GM19351 (cell line): ENCODE measurements at regions not wholly inside any gene's neighbourhood (a gene's known extent, or its start where the extent isn't known, plus 50 kb on each side); places are given as distances from the start of the nearest gene placed in this dataset.

Experiments
- ATAC-seq: cut with Tn5 transposase; IDR thresholded peaks from one replicate; pipeline ENCODE4 v1.9.1; 2021; ENCODE audit warnings: mild to moderate bottlenecking, moderate library complexity; ENCODE audit not compliant: unreplicated experiment

DNA sequence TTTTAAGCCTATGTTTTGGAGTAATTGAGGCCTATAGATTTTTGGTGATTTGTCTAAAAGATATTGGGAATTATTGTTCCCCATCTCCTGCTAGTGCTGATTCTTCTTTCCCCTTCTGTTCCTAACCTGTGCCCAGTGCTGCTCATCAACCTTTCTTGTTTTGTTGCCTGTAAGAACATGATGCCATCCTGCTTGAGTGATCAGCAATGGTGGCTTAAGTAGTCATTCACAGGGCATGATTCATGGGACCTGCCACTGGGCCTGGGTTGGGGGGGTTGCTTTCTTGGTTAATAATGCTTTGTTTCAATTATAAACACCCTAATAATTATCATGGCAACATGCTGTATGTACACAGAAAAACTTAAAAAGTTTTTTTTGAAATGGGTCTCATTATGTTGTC lies 562.9 kb upstream of the SETBP1 start:
- no peak for ATAC-seq

DNA sequence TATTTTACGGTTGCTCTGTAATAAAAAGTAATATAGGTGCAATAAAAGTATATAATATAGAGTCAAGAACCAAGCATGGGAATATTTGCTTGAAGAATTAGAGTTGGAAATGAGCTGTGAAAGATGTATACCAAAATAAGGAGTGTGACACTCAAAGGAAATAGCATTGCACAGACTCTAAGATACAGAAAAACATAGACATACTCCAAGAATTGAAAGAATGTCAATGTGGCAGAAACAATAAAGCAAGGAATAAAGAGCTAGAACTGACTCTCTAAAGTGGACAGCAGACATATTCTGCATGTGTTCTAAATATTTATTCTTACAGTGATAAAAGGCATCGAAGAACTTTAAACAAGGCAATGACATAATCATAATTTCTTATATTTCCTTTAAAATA lies 561.1 kb upstream of the SETBP1 start:
- no peak for ATAC-seq

DNA sequence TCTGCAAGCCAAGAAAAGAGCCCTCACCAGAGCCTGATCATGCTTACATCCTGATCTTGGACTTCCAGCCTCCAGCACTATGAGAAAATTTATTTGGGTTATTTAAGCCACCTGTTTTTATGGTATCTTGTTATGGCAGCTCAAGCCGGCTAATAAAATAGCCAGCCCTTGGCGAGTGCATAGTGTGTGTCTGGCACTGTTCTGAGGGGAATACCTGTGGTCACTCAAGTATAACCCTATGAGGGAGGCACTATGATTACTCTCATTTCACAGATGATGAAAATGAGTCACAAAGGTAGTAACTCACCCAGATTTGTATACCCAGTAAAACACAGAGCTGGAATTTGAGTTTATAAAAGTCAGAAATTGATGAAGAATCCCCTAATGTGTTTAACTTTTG lies 556.9 kb upstream of the SETBP1 start:
- ATAC-seq: peak; percentile 74

DNA sequence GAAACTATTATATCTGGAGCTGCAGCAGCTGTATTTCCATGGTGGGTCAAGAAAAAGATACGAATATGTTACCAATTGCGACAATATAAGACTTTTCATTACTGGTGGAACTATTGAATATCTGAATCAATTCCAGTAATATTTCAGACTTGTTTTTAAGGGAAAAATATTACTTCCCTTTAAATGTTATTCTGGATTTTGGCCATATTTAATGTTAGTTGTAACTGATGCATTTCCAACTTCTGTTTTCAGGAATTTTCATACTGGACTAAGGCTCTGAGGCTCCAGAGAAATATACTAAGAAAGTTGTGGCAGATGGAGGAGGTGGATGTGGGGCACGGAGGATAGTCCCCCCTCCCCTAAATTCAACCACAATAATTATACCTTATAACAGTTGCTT lies 555.2 kb upstream of the SETBP1 start:
- no peak for ATAC-seq

DNA sequence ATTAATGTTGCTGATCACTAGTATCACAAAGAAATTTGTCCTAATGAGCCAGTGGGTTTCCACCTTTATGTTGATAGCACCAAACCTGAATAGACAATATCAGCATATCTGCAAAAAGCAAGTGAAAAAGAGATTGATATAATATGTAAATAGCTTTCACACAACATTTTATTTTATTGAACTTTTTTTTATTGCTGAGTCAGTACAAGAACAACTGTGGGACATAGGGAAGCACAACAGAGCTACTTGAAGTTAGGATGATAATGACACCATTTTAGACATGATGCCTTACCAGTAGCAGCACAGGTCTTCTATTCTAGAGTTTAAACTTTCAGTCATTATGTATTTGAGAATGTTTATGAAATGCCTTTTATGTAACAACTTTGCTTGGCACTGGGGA lies 554.1 kb upstream of the SETBP1 start:
- no peak for ATAC-seq

DNA sequence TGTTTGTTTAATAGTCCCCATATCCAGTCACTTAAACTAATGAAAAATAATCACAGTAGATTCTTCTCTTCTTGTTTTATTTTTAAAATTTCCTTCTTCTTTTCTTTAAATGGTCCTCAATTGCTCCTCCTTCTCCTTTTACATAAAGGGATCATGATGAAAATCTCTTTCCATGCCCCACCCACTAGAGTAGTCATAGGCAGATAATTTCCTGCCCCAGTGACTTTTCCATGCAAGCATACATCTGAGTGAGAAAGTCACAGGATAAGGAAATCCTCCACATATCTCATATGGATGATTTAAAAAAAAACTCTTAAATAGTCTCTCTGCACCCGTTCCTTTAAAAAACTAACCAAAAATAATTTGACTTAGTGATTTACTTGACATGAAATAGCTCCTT lies 552.3 kb upstream of the SETBP1 start:
- no peak for ATAC-seq

DNA sequence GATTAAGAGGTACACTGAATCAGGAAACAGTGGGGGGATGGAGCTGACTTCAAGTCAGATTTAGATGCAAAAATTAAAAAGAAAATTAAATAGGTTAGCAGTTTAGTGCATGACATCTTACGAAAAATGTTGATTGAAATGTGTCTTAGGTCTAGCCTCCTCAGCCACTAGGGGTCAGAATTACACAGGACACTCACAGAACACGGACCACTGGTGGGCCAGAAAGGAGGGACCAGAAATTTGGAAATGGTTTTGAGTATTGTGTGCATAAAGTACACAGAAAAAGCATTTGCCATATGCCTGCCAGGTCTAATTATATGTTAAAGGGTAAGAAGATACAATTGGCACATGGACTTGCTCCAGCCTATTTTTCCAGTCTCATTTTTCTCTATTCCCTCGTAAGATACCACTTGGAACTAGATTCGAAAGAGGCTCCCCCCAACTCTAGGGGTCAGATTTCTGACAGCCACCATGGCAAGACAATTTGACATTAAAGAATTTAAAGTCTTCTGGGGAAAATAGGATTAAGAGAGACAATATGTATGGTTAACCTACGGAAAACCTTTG lies 550.2 kb upstream of the SETBP1 start:
- peak; percentile 82 for ATAC-seq

DNA sequence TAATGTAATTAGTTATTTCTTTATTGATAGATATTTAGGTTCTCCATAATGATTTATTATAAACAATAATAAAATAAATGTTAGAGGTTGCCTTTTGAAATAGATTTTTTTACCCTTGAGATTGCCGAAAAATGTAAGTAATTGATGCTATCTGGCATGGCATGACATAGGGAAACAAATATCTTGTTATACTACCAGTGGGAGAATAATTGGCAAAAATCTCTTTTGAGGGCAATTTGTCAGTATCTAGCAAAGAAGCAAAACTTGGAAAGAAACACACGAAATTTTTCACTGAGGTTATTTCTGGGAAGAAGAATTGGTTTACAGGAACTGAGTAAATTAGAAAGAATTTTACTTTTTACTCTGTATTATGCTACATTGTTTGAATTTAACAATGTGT lies 547.2 kb upstream of the SETBP1 start:
- ATAC-seq: no peak

DNA sequence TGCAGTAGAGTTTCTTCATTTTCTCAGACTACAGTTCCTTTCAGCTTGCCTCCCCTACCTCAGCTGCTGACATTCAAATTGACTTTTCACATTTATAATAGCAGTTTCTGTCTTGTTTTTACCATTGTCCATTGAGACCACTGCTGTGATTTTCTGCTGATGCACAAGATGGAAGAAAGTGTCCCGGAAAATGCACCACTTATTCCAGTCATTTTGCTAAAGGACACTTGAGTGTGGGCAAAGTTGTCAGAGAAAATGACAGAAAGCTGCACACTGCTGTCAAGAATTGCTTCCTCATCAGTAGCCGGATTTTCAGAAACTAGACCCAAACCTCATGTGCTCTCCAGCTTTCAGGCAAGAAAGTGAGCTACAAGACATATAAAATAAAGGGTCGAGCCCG lies 546.2 kb upstream of the SETBP1 start:
- no peak for ATAC-seq

DNA sequence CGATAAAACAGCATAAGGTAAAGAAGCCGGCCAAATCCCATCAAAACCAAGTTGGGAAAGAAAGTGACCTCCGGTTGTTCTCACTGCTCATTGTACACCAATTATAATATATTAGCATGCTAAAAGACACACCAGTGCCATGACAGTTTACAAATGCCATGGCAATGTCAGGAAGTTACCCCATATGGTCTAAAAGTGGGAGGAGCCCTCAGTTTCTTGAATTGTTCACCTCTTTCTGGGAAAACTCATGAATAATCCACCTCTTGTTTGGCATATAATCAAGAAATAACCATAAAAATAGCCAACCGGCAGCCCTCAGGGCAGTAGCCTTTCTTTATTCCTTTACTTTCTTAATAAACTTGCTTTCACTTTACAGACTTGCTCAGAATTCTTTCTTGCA lies 544.9 kb upstream of the SETBP1 start:
- no peak for ATAC-seq

DNA sequence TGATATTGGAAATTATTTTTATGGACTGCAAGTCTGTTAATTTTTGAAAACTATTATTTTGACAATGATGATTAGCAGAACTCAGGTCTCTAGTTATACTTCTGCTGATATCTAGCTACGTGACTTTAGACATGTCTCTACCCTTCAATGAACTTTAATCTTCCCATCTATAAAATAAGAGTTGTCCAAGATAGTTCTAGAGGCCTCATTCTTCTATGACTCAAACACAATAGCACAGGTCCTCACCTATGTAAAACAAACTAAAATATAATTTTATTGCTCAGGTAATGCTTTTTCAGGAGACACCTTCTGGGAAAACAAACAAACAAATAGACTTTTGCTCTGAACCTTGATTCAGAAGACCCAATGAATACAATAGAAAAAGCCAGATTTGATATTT lies 544.4 kb upstream of the SETBP1 start:
- no peak for ATAC-seq

DNA sequence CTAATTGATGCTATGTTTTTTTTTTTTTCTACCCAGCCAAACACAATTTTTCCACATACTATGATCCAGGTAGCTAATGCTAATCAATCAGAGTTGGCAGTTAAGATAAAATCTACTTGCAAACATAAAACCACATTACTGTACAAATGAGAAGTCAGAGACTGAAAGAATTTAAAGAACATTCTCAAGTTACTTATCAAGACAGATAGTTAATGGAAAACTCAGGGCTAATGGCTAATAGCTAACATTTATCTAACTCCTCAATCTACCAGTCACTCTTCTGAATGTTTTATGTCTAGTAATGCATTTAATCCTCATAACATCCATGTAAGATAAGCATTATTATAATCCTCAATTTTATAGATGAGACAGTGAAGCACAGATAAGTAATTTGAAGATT lies 537.6 kb upstream of the SETBP1 start:
- no peak for ATAC-seq

DNA sequence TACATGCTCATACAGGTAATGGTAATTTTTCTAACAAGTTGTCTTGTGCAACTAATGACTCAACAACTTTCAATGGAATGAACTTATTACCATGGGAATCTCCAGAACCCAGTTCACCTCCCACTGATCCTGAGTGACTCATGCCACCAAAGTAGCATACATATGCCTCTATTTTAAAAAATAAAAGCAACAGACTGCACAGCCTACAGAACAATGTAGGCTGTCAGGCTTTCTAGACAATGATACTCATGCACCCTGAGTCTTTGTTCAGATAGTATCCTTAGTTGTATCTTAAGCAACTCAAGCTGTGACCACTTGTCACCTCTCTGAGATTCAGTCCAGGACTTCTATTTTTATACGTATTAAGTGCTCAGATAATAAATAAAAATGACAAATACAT lies 531.0 kb upstream of the SETBP1 start:
- no peak for ATAC-seq

DNA sequence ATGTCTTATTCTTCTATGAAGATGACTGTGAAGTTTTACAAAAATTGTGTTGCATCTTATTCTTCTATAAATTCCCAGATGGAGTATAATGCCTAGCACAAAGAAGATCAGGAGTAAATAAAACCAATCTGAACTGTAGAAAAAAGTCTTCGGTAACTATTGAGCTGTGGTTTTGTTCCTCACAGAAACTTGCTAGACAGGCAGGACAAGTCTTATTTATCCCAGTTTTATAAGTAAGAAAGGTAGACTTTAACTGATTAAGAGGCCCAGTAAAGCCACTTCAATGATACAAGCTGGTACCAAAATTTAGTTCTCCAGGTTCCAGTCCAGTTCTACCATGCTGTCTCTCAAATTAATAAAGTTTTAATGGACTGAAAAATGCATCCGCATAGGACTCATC lies 526.7 kb upstream of the SETBP1 start:
- ATAC-seq: no peak

DNA sequence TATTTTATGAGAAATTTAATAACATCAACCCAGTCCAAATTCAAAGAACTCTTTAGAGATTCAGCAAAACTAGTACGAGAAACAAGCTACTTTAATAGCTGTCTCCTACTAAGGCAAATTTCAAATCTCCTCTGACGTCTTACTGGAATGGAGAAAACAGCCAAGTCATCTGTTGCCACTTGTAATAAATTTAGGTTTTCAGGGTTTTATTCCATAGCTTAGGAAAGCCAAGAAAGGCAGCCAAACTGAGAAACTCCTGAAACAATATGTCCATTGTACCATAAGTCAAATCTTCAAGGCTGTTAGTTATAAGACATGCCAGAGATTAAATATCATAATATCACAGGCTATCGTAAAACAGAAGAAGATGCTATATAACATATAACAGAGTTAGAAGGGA lies 524.6 kb upstream of the SETBP1 start:
- ATAC-seq: no peak

DNA sequence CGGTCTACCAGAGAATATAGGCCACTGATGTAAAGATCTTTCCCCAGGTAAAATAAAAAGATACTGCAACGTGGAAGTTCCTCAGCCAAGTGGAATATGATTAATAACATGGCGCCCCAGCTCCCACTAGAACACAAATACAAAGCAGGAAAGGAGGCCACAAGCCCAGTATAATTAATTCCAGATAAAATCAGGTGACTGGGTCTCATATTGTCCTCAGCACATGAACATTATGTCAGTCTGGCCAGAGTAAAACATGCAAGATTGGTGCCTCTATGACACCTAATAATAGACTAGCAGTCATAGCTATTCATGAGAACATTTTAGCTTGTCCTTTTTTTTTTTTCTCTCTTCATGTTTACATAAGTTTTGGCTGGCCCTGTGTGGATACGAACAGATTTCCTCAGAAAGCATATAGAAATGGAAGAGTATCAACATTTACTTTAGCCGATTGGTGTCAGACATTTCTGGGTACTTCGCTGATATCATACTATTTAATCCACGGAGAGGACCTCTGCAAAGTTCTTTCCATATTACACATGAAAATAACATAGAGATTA lies 523.8 kb upstream of the SETBP1 start:
- no peak for ATAC-seq

DNA sequence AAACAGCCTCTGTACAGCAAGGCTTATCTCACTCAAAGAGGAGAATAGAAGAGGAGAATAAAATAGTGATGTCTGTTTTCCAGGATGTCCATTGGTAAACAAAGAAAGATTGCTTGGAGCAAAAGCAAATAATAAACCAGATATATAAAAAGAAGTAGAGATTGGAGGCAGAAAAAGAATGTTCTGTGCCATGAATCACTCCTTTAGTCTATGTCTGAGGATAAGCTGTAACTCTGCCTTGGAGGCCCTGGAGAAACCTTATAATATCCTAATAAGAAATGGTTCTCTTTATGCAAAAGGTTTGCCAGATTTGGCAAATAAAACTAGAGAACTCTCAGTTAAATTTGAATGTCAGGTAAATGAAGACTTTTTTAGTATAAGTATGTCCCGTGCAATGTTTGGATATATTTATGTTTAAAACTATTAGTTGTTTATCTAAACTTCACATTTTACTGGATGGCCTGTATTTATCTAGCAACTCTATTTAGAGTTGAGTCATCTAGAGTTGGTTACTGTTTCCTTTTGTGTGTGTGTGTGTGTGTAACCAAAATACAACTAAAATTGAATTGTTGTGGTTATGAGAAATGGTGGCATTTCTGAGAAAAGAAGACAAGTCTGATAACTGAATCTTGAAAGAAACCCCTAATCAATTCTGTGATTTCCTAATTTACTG lies 510.3 kb upstream of the SETBP1 start:
- ATAC-seq: no peak

DNA sequence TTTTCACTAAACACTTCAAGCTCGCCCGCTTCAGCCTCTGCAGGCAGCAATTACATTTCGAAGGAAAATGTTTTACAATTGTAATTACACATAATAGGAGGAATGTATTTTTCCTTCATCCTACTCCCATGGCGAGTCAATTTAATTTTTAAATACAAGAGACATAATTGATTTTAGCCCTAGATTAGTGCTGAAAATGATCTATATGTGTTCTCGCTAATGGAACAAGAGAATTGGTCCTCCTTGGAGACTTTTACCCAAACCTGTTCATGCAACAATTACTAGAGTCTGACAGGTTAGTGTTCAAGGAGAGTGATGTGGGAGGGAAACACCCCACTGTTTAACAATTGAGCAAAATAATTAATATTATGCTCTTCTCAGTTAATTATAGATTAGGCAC lies 509.4 kb upstream of the SETBP1 start:
- no peak for ATAC-seq

DNA sequence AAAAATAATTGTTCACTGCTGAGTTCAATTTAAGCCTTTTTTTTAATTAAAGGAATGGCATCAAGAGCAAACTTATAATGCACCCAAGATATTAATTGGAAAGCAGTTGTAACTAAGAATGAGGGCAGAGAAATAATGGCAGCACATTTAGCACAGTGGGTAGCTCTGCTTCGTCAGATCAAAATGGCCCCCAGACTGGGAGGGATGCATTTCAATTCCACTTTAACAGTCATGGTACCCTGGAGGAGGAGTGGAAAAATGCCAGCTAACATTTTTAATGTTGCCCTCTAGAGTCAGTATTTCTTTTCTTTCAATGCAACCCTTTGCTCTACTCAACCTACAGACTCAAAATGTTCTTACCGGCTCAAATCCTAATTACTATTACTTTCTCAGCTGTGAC lies 504.8 kb upstream of the SETBP1 start:
- ATAC-seq: no peak

DNA sequence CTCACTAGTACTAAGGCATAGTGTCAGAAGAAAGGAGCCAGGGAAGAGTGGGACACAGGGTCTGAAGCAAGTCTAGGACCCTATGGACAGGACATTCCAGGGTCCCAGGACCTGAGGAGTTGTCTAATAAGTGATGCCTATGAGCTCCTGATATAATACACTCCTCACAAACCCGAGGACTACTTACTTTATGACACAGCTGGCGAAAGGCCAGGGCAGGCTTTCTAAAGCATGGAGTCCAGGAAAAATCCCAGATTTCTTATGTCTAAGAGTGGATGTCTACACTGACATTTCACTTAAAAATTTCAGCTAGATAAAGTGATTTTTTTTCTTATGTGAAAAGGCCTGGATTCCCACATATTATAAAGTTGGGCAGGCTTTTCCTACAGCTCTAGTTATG lies 502.2 kb upstream of the SETBP1 start:
- ATAC-seq: no peak

DNA sequence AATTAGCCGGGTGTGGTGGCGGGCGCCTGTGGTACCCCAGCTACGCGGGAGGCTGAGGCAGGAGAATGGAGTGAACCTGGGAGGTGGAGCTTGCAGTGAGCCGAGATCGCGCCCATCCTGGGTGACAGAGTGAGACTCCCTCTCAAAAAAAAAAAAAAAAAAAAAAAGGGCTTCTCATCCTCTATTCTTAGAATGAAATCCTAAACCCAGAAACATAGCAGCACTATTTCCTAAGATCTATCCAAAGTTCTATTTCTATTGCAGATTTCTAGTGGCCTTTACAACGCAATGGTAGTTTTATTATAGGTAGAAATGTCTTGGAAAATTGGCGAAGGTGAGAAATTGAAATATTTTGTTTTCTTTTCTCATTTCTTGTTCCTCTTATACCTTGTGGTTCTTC lies 501.0 kb upstream of the SETBP1 start:
- ATAC-seq: no peak

DNA sequence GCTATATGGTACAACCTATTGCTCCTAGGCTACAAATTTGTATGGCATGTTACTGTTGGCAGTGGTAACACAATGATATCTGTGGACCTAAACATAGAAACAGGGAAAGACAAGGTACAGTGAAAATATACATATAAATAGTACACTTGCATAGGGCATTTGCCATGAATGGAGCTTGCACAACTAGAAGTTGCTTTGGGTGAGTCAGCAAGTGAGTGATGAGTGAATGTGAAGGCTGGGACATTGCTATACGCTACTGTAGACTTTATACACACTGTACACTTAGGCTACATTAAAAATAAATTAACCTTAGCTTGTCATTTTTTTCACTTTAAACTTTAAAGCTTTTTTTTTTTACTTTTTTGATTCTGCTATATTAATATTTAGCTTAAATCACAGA lies 500.0 kb upstream of the SETBP1 start:
- no peak for ATAC-seq
